Muscle layer of duodenum (tissue), 2 donors: ENCODE measurements at regions not wholly inside any gene's neighbourhood (a gene's known extent, or its start where the extent isn't known, plus 50 kb on each side); places are given as distances from the start of the nearest gene placed in this dataset.

ENCODE experiments used
- H3K27ac ChIP-seq: one replicate; pipeline ENCODE4 v1.7.0; 2013; ENCODE audit warnings: mild to moderate bottlenecking, low read length
- H3K27me3 ChIP-seq: one replicate; pipeline ENCODE4 v1.7.0; 2013; ENCODE audit warnings: low read depth, mild to moderate bottlenecking, control low read depth, low read length
- H3K36me3 ChIP-seq, 2 donors: one replicate each; pipeline ENCODE4 v1.7.0; 2013; ENCODE audit warnings: low read length in 2 of 2, control low read depth in 1 of 2, mild to moderate bottlenecking in 1 of 2; ENCODE audit not compliant: insufficient read depth in 2 of 2, control insufficient read depth in 1 of 2
- H3K4me1 ChIP-seq, 2 donors: one replicate each; pipeline ENCODE4 v1.7.0; 2013; ENCODE audit warnings: low read length in 2 of 2, mild to moderate bottlenecking in 2 of 2, control low read depth in 1 of 2, moderate library complexity in 1 of 2; ENCODE audit not compliant: insufficient read depth in 2 of 2, control insufficient read depth in 1 of 2
- H3K4me3 ChIP-seq, 2 donors: one replicate each; pipeline ENCODE4 v1.7.0; 2013; ENCODE audit warnings: low read length in 2 of 2, low read depth in 1 of 2, mild to moderate bottlenecking in 1 of 2
- H3K9me3 ChIP-seq, 2 donors: one replicate each; pipeline ENCODE4 v1.7.0; 2013; ENCODE audit warnings: low read length in 2 of 2, control low read depth in 1 of 2, mild to moderate bottlenecking in 1 of 2; ENCODE audit not compliant: control insufficient read depth in 1 of 2
- donor health status: healthy.

DNA sequence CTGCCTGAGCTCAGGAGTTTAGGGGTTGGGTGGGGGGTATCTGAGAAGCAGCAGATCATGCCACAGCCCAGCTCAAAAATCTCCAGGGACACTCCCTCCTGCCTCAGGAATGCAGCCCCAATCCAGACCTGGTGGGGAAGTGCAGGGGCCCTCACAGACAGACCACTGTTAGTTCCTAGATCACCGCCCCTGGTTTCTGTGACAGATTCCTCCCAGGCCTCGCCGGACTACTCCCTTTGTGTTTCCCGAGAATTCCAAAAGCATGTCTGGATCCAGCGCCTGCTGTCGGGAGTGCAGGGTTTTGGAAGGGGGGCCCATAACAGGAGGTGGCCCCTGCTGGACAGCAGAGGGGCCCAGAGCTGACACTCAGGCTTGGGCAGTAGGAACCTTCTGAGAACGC lies 74.5 kb downstream of the CTSL start:
- Histone ChIP-seq H3K27ac (no peak overlapping the region), H3K27me3 (no peaks in the 10 kb centered on the region), H3K4me3 (no peak overlapping the region), H3K9me3 (no peaks in the 10 kb centered on the region), H3K36me3 (no peaks in the 10 kb centered on the region), H3K4me1 (no peaks in the 10 kb centered on the region)

DNA sequence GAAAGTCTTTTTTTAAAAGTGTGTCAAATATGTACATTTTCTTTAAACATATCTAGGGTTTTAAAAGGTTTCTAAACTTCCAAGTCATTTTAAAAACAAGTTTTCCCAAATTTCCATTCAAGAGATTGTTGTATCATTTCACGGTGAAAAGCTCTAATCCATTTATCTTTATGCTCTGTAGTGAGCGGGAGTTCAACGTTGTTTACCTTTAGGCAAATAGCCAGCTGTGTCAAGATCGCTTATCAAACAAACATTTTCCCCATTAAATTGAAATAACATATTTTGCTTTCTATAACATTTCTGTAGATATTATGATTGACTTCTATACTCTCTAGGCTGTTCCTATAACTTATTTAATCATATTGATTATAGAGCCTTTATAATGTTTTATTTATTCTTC lies 75.1 kb downstream of the CTSL start:
- H3K9me3 ChIP-seq = no peaks in the 10 kb centered on the region
- H3K4me3 ChIP-seq = no peak overlapping the region

DNA sequence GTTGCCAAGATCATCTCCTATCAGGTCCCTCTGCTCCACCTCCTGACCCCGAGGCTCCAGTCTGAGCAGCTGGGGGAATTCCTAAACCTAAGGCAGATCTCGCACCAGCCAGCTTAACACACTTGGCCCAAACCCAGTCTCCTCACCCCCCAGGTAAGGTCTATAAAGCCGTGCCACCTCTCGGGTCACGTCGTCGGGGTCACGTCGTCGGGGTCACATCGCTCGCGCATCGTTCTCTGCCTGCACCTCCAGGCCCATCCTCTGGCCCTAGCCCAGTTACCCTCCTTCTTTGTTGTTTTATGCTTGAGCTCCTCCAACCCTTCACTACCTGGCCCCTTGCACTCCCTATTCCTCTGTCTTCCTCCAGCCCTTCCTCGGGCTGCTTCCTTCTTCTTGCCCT lies 77.2 kb downstream of the CTSL start:
- H3K9me3 ChIP-seq = peaks cover 0 to 2% of the 10 kb centered on the region in 2 donors
- no peak overlapping the region for H3K4me3 ChIP-seq
- H3K27me3 ChIP-seq = no peaks in the 10 kb centered on the region
- H3K4me1 ChIP-seq = no peaks in the 10 kb centered on the region
- no peak overlapping the region for H3K27ac ChIP-seq
- H3K36me3 ChIP-seq = no peaks in the 10 kb centered on the region

More for the DNA sequence above, 75.1 kb downstream of the CTSL start:
- Histone ChIP-seq H3K4me1 (no peaks in the 10 kb centered on the region), H3K27ac (no peak overlapping the region), H3K27me3 (no peaks in the 10 kb centered on the region), H3K36me3 (no peaks in the 10 kb centered on the region)

DNA sequence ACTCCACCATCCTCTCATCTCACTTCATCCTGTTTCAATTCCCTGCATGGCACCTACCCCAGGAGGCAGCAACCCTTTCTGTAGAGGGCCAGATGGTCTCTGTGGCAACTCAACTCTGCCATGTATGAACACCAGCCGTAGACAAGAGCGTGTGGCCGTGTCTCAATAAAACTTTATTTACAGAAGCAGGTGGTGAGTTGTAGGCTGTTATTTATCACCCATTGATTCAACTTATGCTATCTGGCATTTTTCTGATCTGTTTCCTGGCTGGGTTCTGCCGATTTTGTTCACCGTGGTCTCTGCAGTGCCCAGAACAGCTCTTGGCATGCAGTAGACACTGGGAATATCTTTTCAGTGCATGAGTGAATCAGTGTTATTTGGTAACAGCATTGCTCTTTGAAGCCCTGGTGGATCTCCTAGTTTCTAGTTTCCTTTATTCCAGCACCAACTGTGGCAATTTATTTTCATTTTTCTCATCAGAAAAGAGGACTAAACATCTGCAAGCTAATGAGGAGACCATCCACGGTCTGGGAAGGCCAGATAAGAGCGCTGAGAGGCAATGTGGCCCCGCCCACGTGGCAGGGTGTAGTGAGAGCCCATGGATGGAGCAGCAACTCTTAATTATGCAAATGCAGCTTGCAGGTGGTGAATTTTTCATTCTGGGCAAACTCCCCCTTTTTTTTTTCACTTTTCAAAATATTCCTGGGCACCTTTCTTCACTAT lies 77.9 kb downstream of the CTSL start:
- no peak overlapping the region for H3K27ac ChIP-seq

DNA sequence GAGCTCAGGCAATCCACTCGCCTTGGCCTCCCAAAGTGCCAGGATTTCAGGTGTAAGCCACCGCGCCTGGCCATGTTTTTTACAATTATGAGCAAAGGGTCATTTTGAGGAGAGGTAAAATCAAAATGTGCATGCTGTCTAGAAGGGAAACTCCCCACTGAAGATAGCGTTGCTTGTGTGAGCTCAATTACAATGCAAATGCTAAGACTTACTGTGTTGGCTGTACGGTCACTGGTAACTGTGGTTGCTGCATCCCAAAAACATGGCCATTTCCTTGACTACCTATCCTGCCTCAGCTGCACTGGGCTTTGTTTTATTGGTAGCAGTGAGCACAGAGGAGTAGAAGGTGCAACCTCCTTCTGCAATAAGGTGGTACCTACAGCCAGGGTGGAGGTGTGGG lies 77.4 kb upstream of the SPATA31E1 start:
- Histone ChIP-seq H3K4me3 (no peak overlapping the region), H3K27me3 (no peaks in the 10 kb centered on the region), H3K36me3 (no peaks in the 10 kb centered on the region), H3K4me1 (no peaks in the 10 kb centered on the region), H3K9me3 (peaks cover 0 to 3% of the 10 kb centered on the region in 2 donors), H3K27ac (no peak overlapping the region)

More for the DNA sequence above, 77.9 kb downstream of the CTSL start:
- no peaks in the 10 kb centered on the region for H3K27me3 ChIP-seq
- H3K36me3 ChIP-seq = no peaks in the 10 kb centered on the region
- H3K4me3 ChIP-seq = no peak overlapping the region
- no peaks in the 10 kb centered on the region for H3K4me1 ChIP-seq
- peaks cover 0 to 3% of the 10 kb centered on the region in 2 donors for H3K9me3 ChIP-seq

DNA sequence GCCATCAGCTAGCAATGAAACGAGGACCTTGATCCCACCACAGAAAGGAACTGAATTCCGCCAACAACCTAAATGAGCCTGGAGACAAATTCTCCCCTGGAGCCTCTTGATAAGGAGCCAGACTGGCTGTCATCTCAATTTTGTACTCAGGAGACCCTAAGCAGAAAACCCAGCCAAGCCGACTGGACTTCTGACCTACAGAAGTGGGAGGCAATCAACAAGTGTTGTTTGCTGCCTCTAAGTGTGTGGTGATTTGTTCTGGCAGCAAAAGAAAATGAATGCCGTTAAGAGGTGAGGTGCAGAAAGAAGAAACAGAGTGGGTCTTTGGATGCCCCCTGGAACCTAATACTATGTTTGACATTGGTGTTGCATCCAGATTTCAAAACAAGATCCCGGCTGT lies 72.7 kb upstream of the SPATA31E1 start:
- no peak overlapping the region for H3K27ac ChIP-seq

DNA sequence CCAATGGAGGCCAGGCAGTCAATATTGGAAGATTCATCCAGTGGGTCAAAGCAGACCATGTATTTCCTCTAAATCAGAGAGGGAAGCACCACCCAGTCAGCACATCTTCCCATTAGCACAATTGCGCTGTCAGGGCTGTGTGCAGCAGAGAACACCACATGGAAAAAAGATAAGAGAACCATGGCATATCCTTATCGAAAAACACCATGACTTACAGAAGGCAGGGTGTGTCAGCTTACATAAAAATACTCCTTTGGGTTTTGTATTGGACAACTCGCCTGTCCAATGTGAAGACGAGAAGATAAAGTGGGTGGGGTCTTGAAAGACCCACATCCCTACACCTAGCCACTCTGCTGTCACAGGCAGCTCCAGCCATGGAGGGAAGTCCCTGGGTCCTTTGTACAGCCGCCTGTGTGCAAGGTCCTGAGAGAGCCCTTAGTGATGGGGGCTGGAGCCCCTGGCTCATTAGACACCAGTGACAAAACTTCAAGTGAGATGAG lies 71.9 kb upstream of the SPATA31E1 start:
- no peak overlapping the region for H3K27ac ChIP-seq
- H3K36me3 ChIP-seq = no peaks in the 10 kb centered on the region
- H3K4me3 ChIP-seq = no peak overlapping the region
- H3K9me3 ChIP-seq = peaks cover 0 to 3% of the 10 kb centered on the region in 2 donors
- H3K27me3 ChIP-seq = no peaks in the 10 kb centered on the region
- H3K4me1 ChIP-seq = no peaks in the 10 kb centered on the region

More for the DNA sequence above, 72.7 kb upstream of the SPATA31E1 start:
- no peaks in the 10 kb centered on the region for H3K36me3 ChIP-seq
- H3K27me3 ChIP-seq = no peaks in the 10 kb centered on the region
- no peak overlapping the region for H3K4me3 ChIP-seq
- no peaks in the 10 kb centered on the region for H3K4me1 ChIP-seq
- H3K9me3 ChIP-seq = peaks cover 0 to 3% of the 10 kb centered on the region in 2 donors

DNA sequence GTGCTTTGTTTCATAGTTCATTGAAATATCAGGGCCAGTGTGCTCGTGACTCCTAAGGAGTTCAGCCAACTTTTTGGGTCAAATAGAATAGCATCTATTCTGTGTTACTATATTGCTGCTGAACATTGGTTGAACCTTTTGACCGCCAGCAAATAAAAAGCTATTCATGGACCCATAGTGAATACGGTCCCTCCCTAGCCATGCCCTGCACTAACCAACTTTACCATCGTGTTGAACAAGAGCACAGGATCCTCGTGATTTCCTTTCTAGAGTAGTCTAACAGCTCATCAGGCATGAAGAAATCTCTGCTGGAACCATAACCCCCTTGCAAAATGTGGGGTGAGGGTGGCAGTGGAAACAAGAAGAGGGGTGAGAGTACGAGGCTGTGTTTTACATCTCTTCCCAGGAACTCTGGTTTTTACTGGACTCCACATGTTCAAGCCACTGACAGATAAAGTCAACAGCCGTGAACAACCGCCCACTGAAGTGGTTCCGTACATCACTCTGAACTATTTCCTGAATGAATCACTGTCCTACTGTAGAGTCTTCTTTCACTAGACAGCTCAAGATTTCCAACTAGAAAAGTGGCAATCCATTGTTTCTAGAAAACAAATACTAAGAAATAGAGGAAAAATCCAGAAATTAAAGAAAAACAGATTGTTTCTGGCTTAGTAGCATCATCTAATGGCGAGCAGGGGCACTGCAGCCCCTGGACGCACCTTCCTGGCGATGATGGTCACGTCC lies 70.1 kb upstream of the SPATA31E1 start:
- Histone ChIP-seq H3K27me3 (no peaks in the 10 kb centered on the region), H3K4me1 (no peaks in the 10 kb centered on the region), H3K4me3 (no peak overlapping the region), H3K27ac (no peak overlapping the region), H3K36me3 (no peaks in the 10 kb centered on the region), H3K9me3 (peaks cover 0 to 3% of the 10 kb centered on the region in 2 donors)

DNA sequence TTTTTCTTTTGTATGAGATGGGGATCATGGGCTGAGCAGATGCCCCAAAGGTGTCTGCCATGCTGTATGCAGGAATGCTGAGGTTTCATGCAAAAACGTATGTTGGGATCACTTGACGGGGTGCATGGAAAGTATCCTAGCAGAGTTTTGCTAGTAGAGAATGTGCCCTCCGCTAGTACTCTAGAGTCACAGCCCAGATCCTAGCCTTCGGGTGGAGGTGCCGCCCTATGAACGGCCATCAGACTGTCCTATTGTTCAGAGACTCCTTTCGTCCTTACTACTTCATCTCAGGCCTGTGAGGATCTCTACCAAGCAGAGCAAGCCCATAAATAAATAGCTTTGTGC lies 69.6 kb upstream of the SPATA31E1 start:
- no peak overlapping the region for H3K4me3 ChIP-seq
- H3K4me1 ChIP-seq = no peaks in the 10 kb centered on the region
- no peaks in the 10 kb centered on the region for H3K27me3 ChIP-seq
- peaks cover 0 to 1% of the 10 kb centered on the region in 2 donors for H3K9me3 ChIP-seq
- no peak overlapping the region for H3K27ac ChIP-seq
- H3K36me3 ChIP-seq = no peaks in the 10 kb centered on the region

DNA sequence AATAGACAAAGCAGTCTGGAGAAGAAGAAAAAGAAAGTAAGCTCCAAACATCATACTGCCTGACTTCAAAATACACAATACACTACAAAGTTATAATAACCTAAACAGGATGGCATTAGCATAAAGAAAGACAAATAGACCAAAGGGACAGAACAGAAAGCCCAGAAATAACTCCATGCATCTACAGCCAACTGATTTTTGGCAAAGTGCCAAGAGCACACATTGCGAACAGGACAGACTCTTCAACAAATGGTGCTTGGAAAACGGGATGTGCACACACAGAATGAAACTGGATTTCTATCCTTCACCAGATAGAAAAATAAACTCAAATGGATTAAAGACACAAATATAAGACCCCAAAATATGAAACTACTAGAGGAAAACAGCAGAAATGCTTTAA lies 66.6 kb upstream of the SPATA31E1 start:
- H3K36me3 ChIP-seq = no peaks in the 10 kb centered on the region
- no peaks in the 10 kb centered on the region for H3K27me3 ChIP-seq
- H3K9me3 ChIP-seq = no peaks in the 10 kb centered on the region
- no peaks in the 10 kb centered on the region for H3K4me1 ChIP-seq
- H3K4me3 ChIP-seq = no peak overlapping the region
- H3K27ac ChIP-seq = no peak overlapping the region

DNA sequence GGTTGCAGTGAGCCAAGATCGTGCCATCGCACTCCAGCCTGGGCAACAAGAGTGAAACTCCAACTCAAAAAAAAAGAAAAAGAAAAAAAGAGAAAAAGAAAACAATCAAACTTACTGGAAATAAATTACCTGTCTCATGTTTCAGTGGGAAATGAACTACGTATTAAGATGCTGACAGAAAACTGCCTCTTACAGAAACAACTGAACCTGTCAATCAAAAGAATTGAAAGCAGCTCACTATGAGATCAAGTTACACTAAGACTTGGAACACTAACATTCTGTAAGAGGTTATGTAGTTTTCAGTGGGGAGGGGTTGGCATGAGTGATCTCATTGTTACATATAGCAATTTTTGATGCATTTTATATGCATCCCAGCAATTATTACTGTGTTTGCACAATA lies 64.4 kb upstream of the SPATA31E1 start:
- Histone ChIP-seq H3K4me3 (no peak overlapping the region), H3K27ac (no peak overlapping the region), H3K9me3 (no peaks in the 10 kb centered on the region), H3K27me3 (no peaks in the 10 kb centered on the region), H3K4me1 (no peaks in the 10 kb centered on the region), H3K36me3 (no peaks in the 10 kb centered on the region)
